ENCODE measurements at regions not wholly inside any gene's neighbourhood (a gene's known extent, or its start where the extent isn't known, plus 50 kb on each side); places are given as distances from the start of the nearest gene placed in this dataset.
"Not testable (repeated sequence)": the region's sequence is repeated elsewhere in the genome, so short reads cannot be mapped to it uniquely, and the experiment has no call there.

DNA sequence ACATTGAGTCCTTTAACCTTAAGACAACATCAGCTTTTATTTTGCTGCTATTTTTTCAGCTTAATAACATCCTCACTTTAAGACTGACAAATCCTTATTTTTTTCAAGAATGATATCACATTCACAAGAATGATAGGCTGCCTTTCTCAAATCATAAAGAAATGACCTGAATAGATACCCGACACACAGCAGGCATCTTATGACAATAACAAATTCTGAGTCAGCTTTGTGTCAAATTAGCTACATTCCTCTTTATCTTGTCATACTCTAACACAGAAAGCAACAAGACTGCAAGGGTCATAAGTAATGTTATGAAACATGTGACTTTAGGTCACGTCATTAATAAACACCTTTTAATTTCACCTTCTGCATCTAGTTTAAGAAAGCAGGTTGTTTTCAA, 2387.6 kb downstream of the PCDH7 start:
- peaks cover 18% of the 10 kb centered on the region for H3K36me3 Mint-ChIP-seq
- H3K4me3 Mint-ChIP-seq: no peak overlapping the region
- Histone ChIP-seq H3K36me3 (ENCODE audit: control insufficient read depth, insufficient read depth, low read length) (no peaks in the 10 kb centered on the region), H3K27ac (ENCODE audit: low read length) (no peak overlapping the region), H3K27me3 (ENCODE audit: control insufficient read depth, insufficient read depth, low read length) (no peaks in the 10 kb centered on the region), H3K9me3 (ENCODE audit: control insufficient read depth, insufficient read depth, low read length) (no peaks in the 10 kb centered on the region), H3K4me1 (ENCODE audit: control insufficient read depth, insufficient read depth, low read length) (no peaks in the 10 kb centered on the region), H3K4me3 (ENCODE audit: low read length) (no peak overlapping the region)
- WGBS (ENCODE audit: insufficient coverage): 77% methylated on average over 1 of the region's 2 CpGs
- H3K9me3 Mint-ChIP-seq: peaks cover 20 to 21% of the 10 kb centered on the region in 2 donors
- DNase-seq (no peak), ATAC-seq (no peak)
- no peak overlapping the region for H3K27ac Mint-ChIP-seq
- intact Hi-C loops (cut with micrococcal nuclease): no loop called here
- H3K27me3 Mint-ChIP-seq (ENCODE audit: low read depth in 2 of 2): no peaks in the 10 kb centered on the region
- no peaks in the 10 kb centered on the region for H3K4me1 Mint-ChIP-seq
- TF ChIP-seq, protein P1, sequence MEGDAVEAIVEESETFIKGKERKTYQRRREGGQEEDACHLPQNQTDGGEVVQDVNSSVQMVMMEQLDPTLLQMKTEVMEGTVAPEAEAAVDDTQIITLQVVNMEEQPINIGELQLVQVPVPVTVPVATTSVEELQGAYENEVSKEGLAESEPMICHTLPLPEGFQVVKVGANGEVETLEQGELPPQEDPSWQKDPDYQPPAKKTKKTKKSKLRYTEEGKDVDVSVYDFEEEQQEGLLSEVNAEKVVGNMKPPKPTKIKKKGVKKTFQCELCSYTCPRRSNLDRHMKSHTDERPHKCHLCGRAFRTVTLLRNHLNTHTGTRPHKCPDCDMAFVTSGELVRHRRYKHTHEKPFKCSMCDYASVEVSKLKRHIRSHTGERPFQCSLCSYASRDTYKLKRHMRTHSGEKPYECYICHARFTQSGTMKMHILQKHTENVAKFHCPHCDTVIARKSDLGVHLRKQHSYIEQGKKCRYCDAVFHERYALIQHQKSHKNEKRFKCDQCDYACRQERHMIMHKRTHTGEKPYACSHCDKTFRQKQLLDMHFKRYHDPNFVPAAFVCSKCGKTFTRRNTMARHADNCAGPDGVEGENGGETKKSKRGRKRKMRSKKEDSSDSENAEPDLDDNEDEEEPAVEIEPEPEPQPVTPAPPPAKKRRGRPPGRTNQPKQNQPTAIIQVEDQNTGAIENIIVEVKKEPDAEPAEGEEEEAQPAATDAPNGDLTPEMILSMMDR (IDR thresholded peaks at IDR 0.05): no peak

DNA sequence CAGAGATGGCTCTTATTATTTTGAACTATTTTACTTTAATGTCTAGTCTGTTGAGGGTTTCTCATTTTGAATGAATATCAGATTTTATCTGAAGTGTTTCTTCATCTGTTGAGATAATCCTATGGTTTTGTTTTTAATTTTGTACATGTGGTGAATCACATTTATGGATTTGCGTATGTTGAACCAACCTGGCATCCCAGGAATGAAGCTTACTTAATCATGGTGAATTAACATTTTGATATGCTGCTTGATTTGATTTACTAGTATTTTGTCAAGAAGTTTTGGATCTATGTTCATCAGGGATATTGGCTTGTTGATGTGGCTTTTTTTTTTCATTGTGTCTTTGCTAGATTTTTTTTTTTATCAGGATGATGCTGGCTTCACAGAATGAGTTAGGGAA, 2390.9 kb downstream of the PCDH7 start:
- peaks cover 17 to 18% of the 10 kb centered on the region in 2 donors for H3K9me3 Mint-ChIP-seq
- no peak for ATAC-seq
- TF ChIP-seq, protein P1 (IDR thresholded peaks at IDR 0.05): no peak
- H3K4me1 ChIP-seq (ENCODE audit: control insufficient read depth, insufficient read depth, low read length): no peaks in the 10 kb centered on the region
- H3K27ac ChIP-seq (ENCODE audit: low read length): no peak overlapping the region
- 81% methylated on average over 1 of the region's 1 CpG for WGBS (ENCODE audit: insufficient coverage)
- H3K9me3 ChIP-seq (ENCODE audit: control insufficient read depth, insufficient read depth, low read length): no peaks in the 10 kb centered on the region
- no peak overlapping the region for H3K4me3 Mint-ChIP-seq
- no peaks in the 10 kb centered on the region for H3K4me1 Mint-ChIP-seq
- no peak for DNase-seq
- H3K36me3 ChIP-seq (ENCODE audit: control insufficient read depth, insufficient read depth, low read length): no peaks in the 10 kb centered on the region
- H3K27me3 Mint-ChIP-seq (ENCODE audit: low read depth in 2 of 2): no peaks in the 10 kb centered on the region
- no peak overlapping the region for H3K27ac Mint-ChIP-seq
- H3K36me3 Mint-ChIP-seq: peaks cover 18% of the 10 kb centered on the region
- H3K27me3 ChIP-seq (ENCODE audit: control insufficient read depth, insufficient read depth, low read length): no peaks in the 10 kb centered on the region
- H3K4me3 ChIP-seq (ENCODE audit: low read length): no peak overlapping the region
- intact Hi-C loops (cut with micrococcal nuclease): no loop called here

DNA sequence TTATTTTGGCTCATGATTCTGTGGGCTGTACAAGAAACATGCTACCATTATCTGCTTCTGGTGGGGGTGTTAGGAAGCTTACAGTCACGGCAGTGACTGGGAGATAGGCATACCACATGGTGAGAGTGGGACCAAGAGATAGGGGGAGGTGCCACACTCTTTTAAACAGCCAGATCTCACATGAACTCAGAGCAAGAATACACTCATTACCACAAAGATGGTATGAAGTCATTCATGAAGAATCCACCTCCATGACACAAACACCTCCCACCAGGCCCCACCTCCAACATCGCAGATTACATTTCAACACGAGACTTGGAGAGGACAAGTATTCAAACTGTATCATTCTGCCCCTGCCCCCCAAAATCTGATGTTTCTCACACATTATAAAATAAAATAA, 2396.7 kb downstream of the PCDH7 start:
- intact Hi-C loops (cut with micrococcal nuclease): no loop called here
- no peaks in the 10 kb centered on the region for H3K4me1 ChIP-seq (ENCODE audit: control insufficient read depth, insufficient read depth, low read length)
- H3K36me3 ChIP-seq (ENCODE audit: control insufficient read depth, insufficient read depth, low read length): no peaks in the 10 kb centered on the region
- H3K9me3 ChIP-seq (ENCODE audit: control insufficient read depth, insufficient read depth, low read length): peaks cover 7% of the 10 kb centered on the region
- H3K4me3 ChIP-seq (ENCODE audit: low read length): no peak overlapping the region
- Mint-ChIP-seq H3K4me1 (no peaks in the 10 kb centered on the region), H3K27me3 (ENCODE audit: low read depth in 2 of 2) (no peaks in the 10 kb centered on the region), H3K4me3 (no peak overlapping the region), H3K36me3 (peaks cover 8% of the 10 kb centered on the region), H3K27ac (no peak overlapping the region), H3K9me3 (peaks cover 10 to 13% of the 10 kb centered on the region in 2 donors)
- H3K27ac ChIP-seq (ENCODE audit: low read length): no peak overlapping the region
- H3K27me3 ChIP-seq (ENCODE audit: control insufficient read depth, insufficient read depth, low read length): no peaks in the 10 kb centered on the region
- DNase-seq (no peak), ATAC-seq (no peak)
- 82% methylated on average over 2 of the region's 3 CpGs for WGBS (ENCODE audit: insufficient coverage)
- TF ChIP-seq, protein P1 (IDR thresholded peaks at IDR 0.05): no peak

DNA sequence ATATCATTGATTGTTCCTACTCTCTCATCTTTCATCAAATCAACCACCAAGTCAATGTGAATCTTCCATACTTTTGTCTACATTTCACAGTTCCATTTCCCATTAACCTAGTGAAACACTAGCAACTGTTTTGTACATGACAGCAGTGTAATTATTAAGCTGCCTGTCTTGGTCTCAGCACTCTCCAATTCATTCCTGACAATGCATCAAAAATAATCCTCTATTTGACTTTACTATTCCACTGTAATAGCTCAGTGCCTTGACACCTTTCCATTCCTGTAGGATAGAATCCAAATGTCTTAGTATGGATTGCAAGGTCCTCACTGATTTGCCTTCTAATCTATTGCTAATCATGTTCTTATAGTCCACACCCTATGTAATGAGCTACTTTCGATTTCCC, 2405.8 kb downstream of the PCDH7 start:
- no peak overlapping the region for H3K27ac ChIP-seq (ENCODE audit: low read length)
- Mint-ChIP-seq H3K27me3 (ENCODE audit: low read depth in 2 of 2) (no peaks in the 10 kb centered on the region), H3K4me1 (no peaks in the 10 kb centered on the region), H3K4me3 (no peak overlapping the region), H3K9me3 (peaks cover 7 to 14% of the 10 kb centered on the region in 2 donors), H3K27ac (no peak overlapping the region), H3K36me3 (no peaks in the 10 kb centered on the region)
- WGBS (ENCODE audit: insufficient coverage): 74% methylated on average over 1 of the region's 1 CpG
- H3K4me1 ChIP-seq (ENCODE audit: control insufficient read depth, insufficient read depth, low read length): no peaks in the 10 kb centered on the region
- H3K4me3 ChIP-seq (ENCODE audit: low read length): no peak overlapping the region
- TF ChIP-seq, protein P1 (IDR thresholded peaks at IDR 0.05): no peak
- no peak for DNase-seq
- ATAC-seq: no peak
- H3K9me3 ChIP-seq (ENCODE audit: control insufficient read depth, insufficient read depth, low read length): no peaks in the 10 kb centered on the region
- no peaks in the 10 kb centered on the region for H3K27me3 ChIP-seq (ENCODE audit: control insufficient read depth, insufficient read depth, low read length)
- H3K36me3 ChIP-seq (ENCODE audit: control insufficient read depth, insufficient read depth, low read length): no peaks in the 10 kb centered on the region
- intact Hi-C loops (cut with micrococcal nuclease): no loop called here

DNA sequence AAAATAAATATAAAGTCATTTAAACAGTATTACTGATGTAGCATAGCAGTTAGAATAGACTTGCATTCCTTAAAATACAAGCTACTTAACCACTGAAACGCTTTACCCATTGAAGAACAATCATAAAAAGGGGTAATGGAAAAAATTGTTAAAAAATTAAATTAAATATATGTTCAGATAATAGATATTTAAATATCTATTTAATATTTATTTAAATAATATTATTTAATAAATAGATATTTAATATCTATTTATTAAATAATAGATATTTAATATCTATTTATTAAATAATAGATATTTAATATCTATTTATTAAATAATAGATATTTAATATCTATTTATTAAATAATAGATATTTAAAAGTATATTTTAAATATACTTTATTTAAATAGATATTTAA, 2410.5 kb downstream of the PCDH7 start:
- H3K27ac Mint-ChIP-seq, H3K4me1 Mint-ChIP-seq: not testable (repeated sequence)

More for the DNA sequence above, 2410.5 kb downstream of the PCDH7 start:
- H3K9me3 Mint-ChIP-seq: peaks cover 9 to 11% of the 10 kb centered on the region in 2 donors
- H3K4me3 ChIP-seq (ENCODE audit: low read length); H3K4me3 Mint-ChIP-seq; ATAC-seq; intact Hi-C loops (cut with micrococcal nuclease); H3K36me3 Mint-ChIP-seq; H3K27me3 ChIP-seq (ENCODE audit: control insufficient read depth, insufficient read depth, low read length); H3K9me3 ChIP-seq (ENCODE audit: control insufficient read depth, insufficient read depth, low read length); H3K36me3 ChIP-seq (ENCODE audit: control insufficient read depth, insufficient read depth, low read length); H3K27ac ChIP-seq (ENCODE audit: low read length); H3K27me3 Mint-ChIP-seq (ENCODE audit: low read depth in 2 of 2); DNase-seq; H3K4me1 ChIP-seq (ENCODE audit: control insufficient read depth, insufficient read depth, low read length): not testable (repeated sequence)
- no CpG with 5 or more reads among the region's 1 CpG for WGBS (ENCODE audit: insufficient coverage)

Data from natural killer cell (primary cell).